ENCODE measurements at regions not wholly inside any gene's neighbourhood (a gene's known extent, or its start where the extent isn't known, plus 50 kb on each side); places are given as distances from the start of the nearest gene placed in this dataset.

- no peak for TF ChIP-seq POLR2AphosphoS5 (IDR thresholded peaks at IDR 0.05; ENCODE audit: low read depth, low read length)
- no peak for TF ChIP-seq TAF1 (IDR thresholded peaks at IDR 0.05; ENCODE audit: low read depth, low read length)
- no peak for TF ChIP-seq POLR2A (IDR thresholded peaks at IDR 0.05; ENCODE audit: low read depth, low read length)
- no peak for TF ChIP-seq SPI1 (IDR thresholded peaks at IDR 0.05; ENCODE audit: low read depth, low read length)
Observed at GRCh38 chr16:85473909-85474620, 139.1 kb upstream of the GSE1 start.

All from GM12891 (cell line).